Testis (tissue), 2 donors: ENCODE measurements at regions not wholly inside any gene's neighbourhood (a gene's known extent, or its start where the extent isn't known, plus 50 kb on each side); places are given as distances from the start of the nearest gene placed in this dataset.
"Not testable (repeated sequence)": the region's sequence is repeated elsewhere in the genome, so short reads cannot be mapped to it uniquely, and the experiment has no call there.

Source experiments
- POLR2A ChIP-seq: fragments of 450-650 bp; IDR thresholded peaks from one replicate; pipeline ENCODE4 v1.6.1; 2017; ENCODE audit warnings: antibody characterized with exemption, mild to moderate bottlenecking, moderate library complexity
- TF ChIP-seq, protein P1 (sequence below), 3 experiments: fragments of 450-650 bp in 2 of 3; fragments of 200-600 bp in 1 of 3; sonication (generic) in 1 of 3; IDR thresholded peaks; one replicate each; pipeline ENCODE4 v1.5.1; 2016 to 2019; ENCODE audit warnings: antibody characterized with exemption in 3 of 3, mild to moderate bottlenecking in 2 of 3, moderate library complexity in 1 of 3

DNA sequence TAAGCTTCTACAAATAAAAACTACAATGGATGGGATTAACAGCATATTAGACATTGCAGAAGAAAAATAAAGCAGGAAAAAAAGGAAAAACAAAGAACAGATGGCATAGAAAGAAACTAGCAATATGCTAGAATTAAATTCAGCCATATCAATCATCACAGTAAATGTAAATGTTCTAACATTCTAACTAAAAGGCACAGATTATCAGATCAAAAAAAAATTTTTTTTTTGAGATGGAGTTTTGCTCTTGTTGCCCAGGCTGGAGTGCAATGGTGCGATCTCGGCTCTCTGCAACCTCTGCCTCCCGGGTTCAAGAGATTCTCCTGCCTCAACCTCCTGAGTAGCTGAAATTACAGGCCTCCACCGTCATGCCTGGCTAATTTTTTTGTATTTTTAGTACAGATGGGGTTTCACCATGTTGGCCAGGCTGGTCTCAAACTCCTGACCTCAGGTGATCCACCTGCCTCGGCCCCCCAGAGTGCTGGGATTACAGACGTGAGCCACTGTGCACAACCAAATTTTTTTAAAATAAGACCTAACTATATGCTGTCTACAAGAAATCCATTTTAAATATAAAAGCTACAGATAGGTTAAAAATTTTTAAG is 50.7 kb upstream of the GATA2 start:
- TF ChIP-seq, protein P1, sequence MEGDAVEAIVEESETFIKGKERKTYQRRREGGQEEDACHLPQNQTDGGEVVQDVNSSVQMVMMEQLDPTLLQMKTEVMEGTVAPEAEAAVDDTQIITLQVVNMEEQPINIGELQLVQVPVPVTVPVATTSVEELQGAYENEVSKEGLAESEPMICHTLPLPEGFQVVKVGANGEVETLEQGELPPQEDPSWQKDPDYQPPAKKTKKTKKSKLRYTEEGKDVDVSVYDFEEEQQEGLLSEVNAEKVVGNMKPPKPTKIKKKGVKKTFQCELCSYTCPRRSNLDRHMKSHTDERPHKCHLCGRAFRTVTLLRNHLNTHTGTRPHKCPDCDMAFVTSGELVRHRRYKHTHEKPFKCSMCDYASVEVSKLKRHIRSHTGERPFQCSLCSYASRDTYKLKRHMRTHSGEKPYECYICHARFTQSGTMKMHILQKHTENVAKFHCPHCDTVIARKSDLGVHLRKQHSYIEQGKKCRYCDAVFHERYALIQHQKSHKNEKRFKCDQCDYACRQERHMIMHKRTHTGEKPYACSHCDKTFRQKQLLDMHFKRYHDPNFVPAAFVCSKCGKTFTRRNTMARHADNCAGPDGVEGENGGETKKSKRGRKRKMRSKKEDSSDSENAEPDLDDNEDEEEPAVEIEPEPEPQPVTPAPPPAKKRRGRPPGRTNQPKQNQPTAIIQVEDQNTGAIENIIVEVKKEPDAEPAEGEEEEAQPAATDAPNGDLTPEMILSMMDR (IDR thresholded peaks at IDR 0.05) = not testable (repeated sequence)
- TF ChIP-seq POLR2A = not testable (repeated sequence)
